ENCODE measurements at regions not wholly inside any gene's neighbourhood (a gene's known extent, or its start where the extent isn't known, plus 50 kb on each side); places are given as distances from the start of the nearest gene placed in this dataset.

DNA sequence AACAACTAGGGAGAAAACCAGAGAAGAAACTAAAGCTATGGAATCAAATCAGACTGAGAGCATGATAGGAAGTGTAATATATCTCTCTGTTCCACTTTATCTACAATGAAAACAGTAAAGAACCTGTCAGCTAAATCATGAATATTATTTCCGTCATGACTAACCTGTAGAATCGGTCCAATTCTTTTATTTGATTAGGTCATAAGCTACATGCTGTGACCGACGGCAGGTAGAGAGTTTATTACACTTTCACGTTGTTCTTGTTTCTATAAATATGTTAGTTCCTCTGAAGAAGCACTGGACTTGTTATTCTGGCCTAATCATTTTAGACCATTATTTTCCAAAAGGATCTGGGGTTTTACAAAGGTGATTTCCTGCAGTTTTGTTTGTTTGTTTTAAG, 91.1 kb downstream of the DMRTA1 start:
- no peak overlapping the region for H3K9ac ChIP-seq (ENCODE audit: low read depth, low read length)
- no peak for TF ChIP-seq MAZ (IDR thresholded peaks at IDR 0.05; ENCODE audit: borderline replicate concordance, low read depth, low read length)
- no peak for TF ChIP-seq CEBPB (IDR thresholded peaks at IDR 0.05; ENCODE audit: low read depth, low read length)
- TF ChIP-seq POLR2A (IDR thresholded peaks at IDR 0.05; ENCODE audit: low read depth, low read length) = no peak
- no peaks in the 10 kb centered on the region for H3K27me3 ChIP-seq (ENCODE audit: control insufficient read depth, insufficient read depth, low read length)
- H2AK5ac ChIP-seq (ENCODE audit: low read depth, low read length) = no peak overlapping the region
- H4K5ac ChIP-seq (ENCODE audit: low read depth, low read length) = no peak overlapping the region
- no peaks in the 10 kb centered on the region for H3K79me1 ChIP-seq (ENCODE audit: low read depth in 1 of 2, low read length in 2 of 2)
- no peak overlapping the region for H2BK120ac ChIP-seq (ENCODE audit: low read depth, low read length)
- H3K23ac ChIP-seq (ENCODE audit: low read depth, low read length) = no peak overlapping the region
- H3K36me3 ChIP-seq (ENCODE audit: control insufficient read depth, insufficient read depth, low read length) = no peaks in the 10 kb centered on the region
- no peak overlapping the region for H4K91ac ChIP-seq (ENCODE audit: insufficient read depth, low read depth, low read length)
- H3K56ac ChIP-seq (ENCODE audit: extremely low read depth, insufficient read depth, low read length) = no peak overlapping the region
- H2BK5ac ChIP-seq (ENCODE audit: low read depth, low read length, poor library complexity, severe bottlenecking) = no peak overlapping the region
- no peaks in the 10 kb centered on the region for H3K9me1 ChIP-seq (ENCODE audit: insufficient read depth, low read length)
- no peaks in the 10 kb centered on the region for H3K9me3 ChIP-seq (ENCODE audit: control insufficient read depth, insufficient read depth, low read length)
- no peak overlapping the region for H3K4me2 ChIP-seq (ENCODE audit: low read depth, low read length)
- no peak overlapping the region for H2AK9ac ChIP-seq (replicated peaks; ENCODE audit: low read depth, low read length, poor library complexity)
- H3K18ac ChIP-seq (ENCODE audit: low read depth, low read length) = no peak overlapping the region
- H3K4me1 ChIP-seq (ENCODE audit: control insufficient read depth, insufficient read depth, low read length) = no peaks in the 10 kb centered on the region
- dilution Hi-C loops (cut with HindIII; ENCODE audit: low sequenced_read_pairs, unreplicated experiment) = no loop called here
- no peak overlapping the region for H4K8ac ChIP-seq (ENCODE audit: low read depth in 2 of 2, low read length in 2 of 2)
- WGBS, 2 experiments (ENCODE audit: extremely low coverage in 2 of 2, insufficient read length in 1 of 2) = no CpG with 5 or more reads among the region's 5 CpGs
- no peak overlapping the region for H2AFZ ChIP-seq (replicated peaks; ENCODE audit: low read length, poor library complexity)
- no peak overlapping the region for H3K14ac ChIP-seq (replicated peaks; ENCODE audit: low read depth, low read length)
- no peaks in the 10 kb centered on the region for H4K20me1 ChIP-seq (ENCODE audit: insufficient read depth, low read length)
- DNase-seq (no peak), ATAC-seq (ENCODE audit: low read depth) (no peak)
- no peak overlapping the region for H3K4ac ChIP-seq (ENCODE audit: low read depth, low read length)
- in situ Hi-C loops (cut with MboI; ENCODE audit: low sequenced_read_pairs) = no loop called here
- no peak overlapping the region for H2BK20ac ChIP-seq (ENCODE audit: low read depth, low read length)
- H2BK15ac ChIP-seq (ENCODE audit: low read depth, low read length) = no peak overlapping the region
- ChIA-PET CTCF (no interaction called here), POLR2A (ENCODE audit: unreplicated experiment) (no interaction called here)
- intact Hi-C loops (cut with micrococcal nuclease) = no loop called here
- BruUV-seq (replicated peaks) = no TSS peak
- no peak overlapping the region for H3K4me3 ChIP-seq (ENCODE audit: insufficient read depth, low read depth, low read length)
- H3K27ac ChIP-seq (ENCODE audit: insufficient read depth, low read length) = no peak overlapping the region

Measured in IMR-90 (cell line).